ENCODE measurements at regions not wholly inside any gene's neighbourhood (a gene's known extent, or its start where the extent isn't known, plus 50 kb on each side); places are given as distances from the start of the nearest gene placed in this dataset.

GRCh38 chr7:131802195-131802864 lies 245.9 kb upstream of the PODXL start:
- Mint-ChIP-seq H3K36me3 (ENCODE audit: unreplicated experiment) (no peaks in the 10 kb centered on the region), H3K27me3 (ENCODE audit: unreplicated experiment) (no peaks in the 10 kb centered on the region), H3K27ac (ENCODE audit: unreplicated experiment) (no peak overlapping the region), H3K4me1 (ENCODE audit: low read depth, unreplicated experiment) (no peaks in the 10 kb centered on the region), H3K9me3 (ENCODE audit: unreplicated experiment) (no peaks in the 10 kb centered on the region), H3K4me3 (ENCODE audit: unreplicated experiment) (no peak overlapping the region)
- no peak for TF ChIP-seq CTCF (IDR thresholded peaks at IDR 0.05; ENCODE audit: partially characterized antibody, unreplicated experiment)
- no peak for DNase-seq

GRCh38 chr7:131800531-131800930 lies 244.1 kb upstream of the PODXL start:
- no peak overlapping the region for H3K4me3 Mint-ChIP-seq (ENCODE audit: unreplicated experiment)
- no peak for TF ChIP-seq CTCF (IDR thresholded peaks at IDR 0.05; ENCODE audit: partially characterized antibody, unreplicated experiment)
- H3K27ac Mint-ChIP-seq (ENCODE audit: unreplicated experiment), result no peak overlapping the region
- no peaks in the 10 kb centered on the region for H3K9me3 Mint-ChIP-seq (ENCODE audit: unreplicated experiment)
- H3K27me3 Mint-ChIP-seq (ENCODE audit: unreplicated experiment), result peaks cover 2% of the 10 kb centered on the region
- no peak for DNase-seq
- H3K4me1 Mint-ChIP-seq (ENCODE audit: low read depth, unreplicated experiment), result no peaks in the 10 kb centered on the region
- H3K36me3 Mint-ChIP-seq (ENCODE audit: unreplicated experiment), result no peaks in the 10 kb centered on the region

- Mint-ChIP-seq H3K9me3 (ENCODE audit: unreplicated experiment) (no peaks in the 10 kb centered on the region), H3K4me3 (ENCODE audit: unreplicated experiment) (no peak overlapping the region), H3K36me3 (ENCODE audit: unreplicated experiment) (no peaks in the 10 kb centered on the region), H3K27me3 (ENCODE audit: unreplicated experiment) (peaks cover 2% of the 10 kb centered on the region), H3K27ac (ENCODE audit: unreplicated experiment) (no peak overlapping the region), H3K4me1 (ENCODE audit: low read depth, unreplicated experiment) (no peaks in the 10 kb centered on the region)
- TF ChIP-seq CTCF (IDR thresholded peaks at IDR 0.05; ENCODE audit: partially characterized antibody, unreplicated experiment), result no peak
- DNase-seq, result no peak
These were observed 243.6 kb upstream of the PODXL start for GRCh38 chr7:131800008-131800407.

GRCh38 chr7:131797841-131798240 lies 241.4 kb upstream of the PODXL start:
- H3K36me3 Mint-ChIP-seq (ENCODE audit: unreplicated experiment), result no peaks in the 10 kb centered on the region
- H3K27me3 Mint-ChIP-seq (ENCODE audit: unreplicated experiment), result peaks cover 4% of the 10 kb centered on the region
- H3K9me3 Mint-ChIP-seq (ENCODE audit: unreplicated experiment), result no peaks in the 10 kb centered on the region
- no peak for DNase-seq
- H3K4me1 Mint-ChIP-seq (ENCODE audit: low read depth, unreplicated experiment), result no peaks in the 10 kb centered on the region
- no peak for TF ChIP-seq CTCF (IDR thresholded peaks at IDR 0.05; ENCODE audit: partially characterized antibody, unreplicated experiment)
- H3K27ac Mint-ChIP-seq (ENCODE audit: unreplicated experiment), result no peak overlapping the region
- H3K4me3 Mint-ChIP-seq (ENCODE audit: unreplicated experiment), result no peak overlapping the region

GRCh38 chr7:131795400-131795799 lies 239.0 kb upstream of the PODXL start:
- H3K27ac Mint-ChIP-seq (ENCODE audit: unreplicated experiment), result no peak overlapping the region
- peaks cover 4% of the 10 kb centered on the region for H3K27me3 Mint-ChIP-seq (ENCODE audit: unreplicated experiment)
- H3K4me1 Mint-ChIP-seq (ENCODE audit: low read depth, unreplicated experiment), result no peaks in the 10 kb centered on the region
- no peak for DNase-seq
- no peak overlapping the region for H3K4me3 Mint-ChIP-seq (ENCODE audit: unreplicated experiment)
- no peaks in the 10 kb centered on the region for H3K9me3 Mint-ChIP-seq (ENCODE audit: unreplicated experiment)
- no peak for TF ChIP-seq CTCF (IDR thresholded peaks at IDR 0.05; ENCODE audit: partially characterized antibody, unreplicated experiment)
- no peaks in the 10 kb centered on the region for H3K36me3 Mint-ChIP-seq (ENCODE audit: unreplicated experiment)
